Uterus (tissue), 3 donors: ENCODE measurements at regions not wholly inside any gene's neighbourhood (a gene's known extent, or its start where the extent isn't known, plus 50 kb on each side); places are given as distances from the start of the nearest gene placed in this dataset.

Experiments
- DNase-seq, 2 donors: peaks; one replicate each; pipeline ENCODE4 v3.0.0-alpha.2; 2019 to 2020
- H3K27ac ChIP-seq, 2 donors: fragments of 200-600 bp; sonication (generic); 1 replicate in 1 of 2; 2 replicates in 1 of 2; pipeline ENCODE4 v1.5.1; 2016 to 2018
- H3K27me3 ChIP-seq, 2 donors: fragments of 200-600 bp; sonication (generic); one replicate each; pipeline ENCODE4 v1.5.1; 2018 to 2019; ENCODE audit warnings: control low read depth in 1 of 2
- H3K36me3 ChIP-seq, 2 donors: fragments of 200-600 bp; sonication (generic); one replicate each; pipeline ENCODE4 v1.5.1; 2019; ENCODE audit warnings: control low read depth in 1 of 2
- H3K4me1 ChIP-seq, 2 donors: fragments of 200-600 bp; sonication (generic); one replicate each; pipeline ENCODE4 v1.5.1; 2018 to 2019; ENCODE audit warnings: control low read depth in 1 of 2
- H3K4me3 ChIP-seq, 2 donors: fragments of 200-600 bp; sonication (generic); 1 replicate in 1 of 2; 2 replicates in 1 of 2; pipeline ENCODE4 v1.5.1; 2018 to 2019; ENCODE audit warnings: mild to moderate bottlenecking in 1 of 2
- H3K9me3 ChIP-seq, 2 donors: fragments of 200-600 bp; sonication (generic); one replicate each; pipeline ENCODE4 v1.5.1; 2019; ENCODE audit warnings: control low read depth in 1 of 2
- CTCF ChIP-seq, 4 experiments: fragments of 200-600 bp in 2 of 4; fragments of 450-650 bp in 2 of 4; sonication (generic) in 2 of 4; IDR thresholded peaks; one replicate each; pipeline ENCODE4 v1.5.1; 2016 to 2019; ENCODE audit warnings: antibody characterized with exemption in 4 of 4, mild to moderate bottlenecking in 2 of 4, moderate library complexity in 1 of 4
- POLR2A ChIP-seq, 2 donors: fragments of 450-650 bp; IDR thresholded peaks; one replicate each; pipeline ENCODE4 v1.6.1; 2016; ENCODE audit warnings: antibody characterized with exemption in 2 of 2, mild to moderate bottlenecking in 1 of 2, moderate library complexity in 1 of 2
- intact Hi-C: fragments of 100-400 bp; cut with DNase I; formaldehyde crosslinking; loops from one replicate; pipeline ENCODE4 v1.15.1; 2023; ENCODE audit warnings: low total_unique reads
- donor health status: DM: yes; HTN: yes; CAD: no.

GRCh38 chr3:7871003-7871560 lies 630.5 kb upstream of the LMCD1 start:
- Histone ChIP-seq H3K27me3 (no peaks in the 10 kb centered on the region), H3K4me1 (no peaks in the 10 kb centered on the region), H3K4me3 (no peak overlapping the region), H3K36me3 (no peaks in the 10 kb centered on the region), H3K9me3 (no peaks in the 10 kb centered on the region), H3K27ac (no peak overlapping the region)
- DNase-seq = no peak
- intact Hi-C loops = no loop called here
- no peak for TF ChIP-seq CTCF (IDR thresholded peaks at IDR 0.05)
- no peak for TF ChIP-seq POLR2A (IDR thresholded peaks at IDR 0.05)

GRCh38 chr3:7874116-7874515 lies 627.5 kb upstream of the LMCD1 start:
- Histone ChIP-seq H3K4me3 (no peak overlapping the region), H3K27ac (no peak overlapping the region), H3K27me3 (no peaks in the 10 kb centered on the region), H3K36me3 (no peaks in the 10 kb centered on the region), H3K4me1 (peaks cover 0 to 6% of the 10 kb centered on the region in 2 donors), H3K9me3 (no peaks in the 10 kb centered on the region)
- intact Hi-C loops = no loop called here
- TF ChIP-seq POLR2A (IDR thresholded peaks at IDR 0.05) = no peak
- no peak for TF ChIP-seq CTCF (IDR thresholded peaks at IDR 0.05)
- DNase-seq = no peak

- no peaks in the 10 kb centered on the region for H3K36me3 ChIP-seq
- H3K27ac ChIP-seq = no peak overlapping the region
- H3K9me3 ChIP-seq = no peaks in the 10 kb centered on the region
- no peak for TF ChIP-seq CTCF (IDR thresholded peaks at IDR 0.05)
- intact Hi-C loops = no loop called here
- H3K27me3 ChIP-seq = no peaks in the 10 kb centered on the region
- H3K4me3 ChIP-seq = no peak overlapping the region
- peaks cover 0 to 6% of the 10 kb centered on the region in 2 donors for H3K4me1 ChIP-seq
- no peak for DNase-seq
Measured at GRCh38 chr3:7875925-7876324, 625.7 kb upstream of the LMCD1 start.

GRCh38 chr3:7876741-7877297 lies 624.8 kb upstream of the LMCD1 start:
- H3K27me3 ChIP-seq = no peaks in the 10 kb centered on the region
- peaks cover 0 to 6% of the 10 kb centered on the region in 2 donors for H3K4me1 ChIP-seq
- intact Hi-C loops = no loop called here

GRCh38 chr3:7877312-7877711 lies 624.3 kb upstream of the LMCD1 start:
- intact Hi-C loops = no loop called here

More at GRCh38 chr3:7876741-7877297, 624.8 kb upstream of the LMCD1 start:
- Histone ChIP-seq H3K4me3 (no peak overlapping the region), H3K27ac (no peak overlapping the region), H3K9me3 (no peaks in the 10 kb centered on the region), H3K36me3 (no peaks in the 10 kb centered on the region)
- no peak for TF ChIP-seq CTCF (IDR thresholded peaks at IDR 0.05)
- DNase-seq = no peak

More at GRCh38 chr3:7877312-7877711, 624.3 kb upstream of the LMCD1 start:
- Histone ChIP-seq H3K36me3 (no peaks in the 10 kb centered on the region), H3K4me3 (no peak overlapping the region), H3K27me3 (no peaks in the 10 kb centered on the region), H3K27ac (no peak overlapping the region), H3K9me3 (no peaks in the 10 kb centered on the region), H3K4me1 (peaks cover 0 to 6% of the 10 kb centered on the region in 2 donors)
- no peak for TF ChIP-seq CTCF (IDR thresholded peaks at IDR 0.05)
- no peak for TF ChIP-seq POLR2A (IDR thresholded peaks at IDR 0.05)
- no peak for DNase-seq
